GM21528 (cell line): ENCODE measurements at regions not wholly inside any gene's neighbourhood (a gene's known extent, or its start where the extent isn't known, plus 50 kb on each side); places are given as distances from the start of the nearest gene placed in this dataset.

Experiments used
- ATAC-seq: cut with Tn5 transposase; IDR thresholded peaks from one replicate; pipeline ENCODE4 v1.9.1; 2021; ENCODE audit warnings: mild to moderate bottlenecking, moderate library complexity; ENCODE audit not compliant: unreplicated experiment, low FRiP score

DNA sequence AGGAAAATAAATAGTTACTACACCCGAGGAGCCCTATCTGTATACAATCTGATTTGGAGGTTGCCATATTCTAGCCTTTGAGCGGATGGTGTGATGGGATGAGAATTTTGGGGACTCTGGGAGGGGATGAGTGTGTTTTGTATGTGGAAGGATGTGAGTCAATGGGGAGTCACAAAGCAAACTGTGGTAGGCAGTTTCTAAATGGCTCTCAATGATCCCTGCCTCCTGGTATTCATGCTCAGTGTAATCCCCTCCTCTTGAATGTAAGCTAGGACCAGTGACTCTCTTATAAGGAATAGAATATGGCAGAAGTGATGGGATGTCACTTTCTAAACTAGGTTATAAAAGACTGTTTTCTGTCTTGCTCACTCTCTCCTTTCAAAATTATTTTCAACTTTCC, 205.7 kb upstream of the RIOK2 start:
- no peak for ATAC-seq

- no peak for ATAC-seq
These were observed 217.5 kb upstream of the RIOK2 start for GRCh38 chr5:97400537-97400936.

DNA sequence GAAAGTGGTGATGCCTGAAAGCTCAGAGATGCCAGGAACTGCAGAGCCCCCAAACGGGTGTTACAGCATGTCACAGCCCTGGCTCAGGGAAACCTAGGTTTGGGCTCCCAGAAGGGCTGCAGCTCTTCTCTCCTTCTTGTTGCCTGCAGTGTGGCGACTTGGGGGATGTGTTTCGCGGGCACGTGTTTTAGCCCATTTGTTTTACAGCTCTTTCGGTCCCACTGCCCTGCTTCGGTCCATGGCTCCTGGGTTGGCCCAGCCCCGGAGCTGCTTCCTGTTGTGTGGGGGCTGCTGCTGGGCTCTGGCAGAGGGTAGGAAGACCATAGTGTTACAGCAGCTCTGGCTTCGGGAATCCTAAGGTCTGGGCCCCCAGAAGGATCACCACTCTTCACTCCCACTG, 222.9 kb upstream of the RIOK2 start:
- ATAC-seq: no peak

DNA sequence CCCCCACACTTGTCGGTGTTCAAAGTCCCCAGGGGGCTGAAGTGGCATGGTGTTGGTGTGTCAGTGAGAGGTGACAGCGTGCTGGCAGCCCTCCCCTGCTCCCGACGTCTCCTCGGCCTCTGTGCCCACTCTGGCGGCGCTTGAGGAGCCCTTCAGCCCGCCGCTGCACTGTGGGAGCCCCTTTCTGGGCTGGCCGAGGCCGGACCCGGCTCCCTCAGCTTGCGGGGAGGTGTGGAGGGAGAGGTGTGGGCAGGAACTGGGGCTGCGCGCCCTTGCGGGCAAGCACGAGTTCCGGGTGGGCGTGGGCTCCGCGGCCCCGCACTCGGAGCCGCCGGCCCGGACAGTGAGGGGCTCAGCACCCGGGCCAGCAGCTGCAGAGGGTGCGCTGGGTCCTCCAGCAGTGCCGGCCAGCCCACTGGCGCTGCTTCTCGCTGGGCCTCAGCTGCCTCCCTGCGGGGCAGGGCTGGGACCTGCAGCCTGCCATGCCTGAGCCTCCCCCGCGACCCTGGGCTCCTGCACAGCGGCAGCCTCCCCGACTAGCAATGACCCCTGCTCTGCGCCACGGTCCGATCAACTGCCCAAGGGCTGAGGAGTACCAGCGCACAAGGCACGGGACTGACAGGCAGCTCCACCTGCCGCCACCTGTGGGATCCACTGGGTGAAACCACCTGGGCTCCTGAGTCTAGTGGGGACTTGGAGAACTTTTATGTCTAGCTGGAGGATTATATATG, 224.1 kb upstream of the RIOK2 start:
- no peak for ATAC-seq

DNA sequence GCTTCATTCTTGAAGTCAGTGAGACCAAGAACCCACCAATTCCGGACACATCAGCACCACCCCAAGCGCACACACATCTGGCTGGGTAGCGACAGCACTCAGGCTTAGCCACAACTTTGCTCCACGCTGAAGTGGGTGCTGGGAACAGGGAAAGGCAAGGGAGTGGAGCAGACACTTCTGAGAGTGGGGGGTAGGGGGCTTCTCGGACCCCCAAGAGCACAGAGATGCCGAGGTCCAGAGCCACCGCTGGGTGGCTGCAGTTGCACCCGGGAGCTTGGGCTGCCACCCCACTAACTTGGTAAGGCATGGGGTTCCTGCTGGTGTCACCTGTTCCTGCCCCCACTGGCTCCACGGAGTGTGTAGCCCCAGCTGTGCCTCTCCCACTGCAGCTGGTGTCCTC, 225.3 kb upstream of the RIOK2 start:
- ATAC-seq: no peak

DNA sequence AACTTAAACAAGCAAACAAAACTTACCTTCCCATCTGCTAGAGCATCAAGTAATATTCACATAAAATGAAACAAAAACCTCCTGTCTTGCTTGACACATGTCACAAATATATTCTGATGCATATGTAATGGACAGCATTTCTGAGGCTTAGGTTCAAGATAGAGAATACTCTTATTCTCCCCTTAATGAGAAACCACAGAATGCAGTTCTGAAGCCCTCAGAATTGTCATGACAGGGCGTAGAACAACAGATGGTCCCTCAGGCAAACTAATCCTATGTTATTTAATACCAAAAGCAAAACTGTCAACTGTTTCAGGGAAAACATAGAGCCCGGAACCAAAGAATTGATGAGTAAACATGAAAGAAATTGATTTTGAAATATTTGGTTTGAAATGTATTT, 229.9 kb upstream of the RIOK2 start:
- ATAC-seq: no peak

GRCh38 chr5:97417986-97418385, 234.9 kb upstream of the RIOK2 start:
- peak; percentile 27 for ATAC-seq

- ATAC-seq: peak; percentile 77
These were observed 235.4 kb upstream of the RIOK2 start for GRCh38 chr5:97418462-97418861.

GRCh38 chr5:97420646-97421045, 237.6 kb upstream of the RIOK2 start:
- no peak for ATAC-seq

GRCh38 chr5:97422678-97423077, 239.6 kb upstream of the RIOK2 start:
- ATAC-seq: no peak

GRCh38 chr5:97425511-97425910, 242.5 kb upstream of the RIOK2 start:
- ATAC-seq: no peak

- no peak for ATAC-seq
These were observed 244.2 kb upstream of the RIOK2 start for GRCh38 chr5:97427235-97427634.

DNA sequence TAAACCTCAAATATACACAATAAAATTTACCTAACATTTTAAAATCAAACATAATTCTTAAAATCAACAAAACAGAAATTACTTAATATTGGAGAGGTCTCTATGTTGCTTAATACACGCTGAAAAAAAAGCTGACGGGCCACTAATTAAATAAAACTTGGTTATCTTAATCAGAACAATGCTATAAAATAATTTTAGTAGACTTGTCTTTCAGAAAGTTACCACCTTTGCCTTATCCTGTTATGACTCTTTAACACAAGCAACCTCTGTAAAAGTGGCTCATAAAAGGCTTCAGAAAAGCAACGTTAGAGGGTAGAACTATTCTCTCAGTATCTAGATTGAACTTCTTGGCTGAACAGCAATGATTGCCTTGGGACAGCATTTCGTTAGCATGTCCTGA, 251.0 kb upstream of the RIOK2 start:
- no peak for ATAC-seq

DNA sequence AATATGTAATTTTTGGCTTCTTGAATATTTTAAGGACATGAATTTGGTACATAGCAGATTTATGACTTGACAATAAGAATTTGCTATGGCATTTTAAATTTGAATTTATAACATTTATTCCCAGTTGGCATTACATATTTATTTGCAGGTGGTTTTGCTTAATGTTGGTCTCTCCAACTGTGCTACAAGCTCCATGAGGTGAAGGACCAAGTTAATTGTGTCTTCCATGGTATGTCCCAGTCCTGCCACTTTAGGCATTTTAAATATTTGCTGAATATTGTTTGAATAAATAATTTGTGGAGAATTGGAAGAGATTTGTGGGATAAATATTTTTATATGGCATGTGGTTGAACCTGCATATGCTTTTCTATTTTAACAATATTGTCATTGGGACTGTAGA, 253.4 kb upstream of the RIOK2 start:
- no peak for ATAC-seq

GRCh38 chr5:97443740-97444139, 260.7 kb upstream of the RIOK2 start:
- ATAC-seq: no peak

DNA sequence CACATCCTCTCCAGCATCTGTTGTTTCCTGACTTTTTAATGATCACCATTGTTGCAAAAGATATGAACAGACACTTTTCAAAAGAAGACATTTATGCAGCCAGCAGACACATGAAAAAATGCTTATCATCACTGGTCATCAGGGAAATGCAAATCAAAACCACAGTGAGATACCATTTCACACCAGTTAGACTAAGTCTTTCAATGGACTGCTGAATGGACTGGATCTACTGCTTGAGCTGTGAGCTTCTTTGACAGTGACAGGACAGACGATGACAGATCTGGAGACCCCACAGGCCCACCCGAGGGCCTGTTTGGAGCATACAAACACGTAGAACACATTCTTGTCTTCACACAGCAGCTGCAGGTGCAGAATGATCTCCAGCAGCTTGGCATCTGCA, 266.1 kb upstream of the RIOK2 start:
- no peak for ATAC-seq

DNA sequence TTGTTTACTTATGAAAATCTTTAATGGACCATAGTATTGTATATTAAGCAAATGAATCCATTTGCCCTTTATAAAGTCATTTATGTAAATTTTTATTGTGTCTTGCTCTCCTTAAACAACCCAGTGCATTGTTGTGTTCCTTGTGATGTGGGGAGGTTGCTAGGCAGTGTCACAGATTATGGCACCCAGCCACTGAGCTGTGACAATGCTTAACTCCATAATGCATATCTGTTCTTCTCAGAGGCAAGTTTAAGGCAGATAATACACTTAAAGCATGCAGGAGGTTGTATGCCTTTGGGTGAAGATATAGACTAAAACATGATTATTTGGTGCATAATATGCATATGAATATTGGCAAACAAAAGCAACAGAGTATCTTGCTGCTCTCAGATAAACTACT, 269.6 kb upstream of the RIOK2 start:
- ATAC-seq: no peak

DNA sequence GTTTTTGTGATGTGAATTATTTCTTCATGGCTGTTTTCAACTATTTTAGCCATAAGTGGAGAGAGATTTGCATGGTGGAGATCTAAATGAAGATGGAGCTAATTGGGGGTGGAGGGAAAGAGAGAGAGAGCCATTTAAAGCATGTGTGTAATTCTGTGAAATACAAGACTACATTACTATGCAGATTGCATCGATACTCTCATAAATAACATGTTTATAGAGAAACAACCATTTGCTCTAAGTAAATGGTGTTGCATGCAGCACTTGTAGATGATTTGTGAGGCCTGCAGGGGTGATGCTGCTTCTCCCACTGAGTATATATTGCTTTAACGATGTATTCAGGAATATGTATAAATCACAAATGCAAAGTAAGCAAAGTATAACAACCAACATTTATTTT, 270.2 kb upstream of the RIOK2 start:
- no peak for ATAC-seq

DNA sequence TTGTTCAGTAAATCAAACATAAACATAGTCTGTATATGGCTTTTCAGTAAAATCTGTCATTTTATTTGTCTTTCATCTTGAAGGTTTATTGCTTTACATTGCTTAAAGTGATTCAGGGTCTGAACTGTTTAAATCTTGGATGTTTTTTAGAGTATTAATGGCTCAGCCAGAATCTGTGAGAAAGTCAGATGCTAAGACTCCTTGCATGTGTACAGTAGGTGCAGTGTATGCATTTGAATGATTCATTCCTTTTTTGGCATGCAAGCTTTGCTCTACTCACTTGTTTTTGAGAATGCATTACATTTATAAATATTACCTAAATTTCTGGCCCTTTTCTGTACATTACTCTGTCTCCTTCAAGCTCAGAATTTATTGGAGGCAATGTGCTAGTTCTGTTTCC, 271.0 kb upstream of the RIOK2 start:
- no peak for ATAC-seq

GRCh38 chr5:97455996-97456395, 272.9 kb upstream of the RIOK2 start:
- no peak for ATAC-seq

- ATAC-seq: peak; percentile 91
These were observed 275.8 kb upstream of the RIOK2 start for GRCh38 chr5:97458851-97459250.

DNA sequence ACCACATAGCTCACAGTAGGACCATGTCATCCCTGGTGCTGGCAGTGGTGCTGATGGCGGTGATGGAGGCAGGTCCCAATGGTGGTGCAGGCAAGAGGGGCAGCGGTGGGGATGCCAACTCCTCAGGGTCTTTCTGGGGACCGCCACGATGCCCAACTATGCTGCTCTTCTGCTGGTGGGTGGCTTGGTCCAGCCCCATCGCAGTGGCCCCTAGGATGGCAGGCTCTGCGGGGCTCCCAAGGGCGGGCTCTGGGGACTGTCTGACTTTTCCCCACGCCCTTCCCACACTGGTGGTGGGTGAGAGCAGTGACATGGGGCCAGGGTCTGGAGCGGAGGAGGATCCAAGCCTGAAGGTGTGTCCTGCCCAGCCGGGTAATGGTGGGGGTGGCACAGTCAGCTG, 288.9 kb upstream of the RIOK2 start:
- no peak for ATAC-seq

DNA sequence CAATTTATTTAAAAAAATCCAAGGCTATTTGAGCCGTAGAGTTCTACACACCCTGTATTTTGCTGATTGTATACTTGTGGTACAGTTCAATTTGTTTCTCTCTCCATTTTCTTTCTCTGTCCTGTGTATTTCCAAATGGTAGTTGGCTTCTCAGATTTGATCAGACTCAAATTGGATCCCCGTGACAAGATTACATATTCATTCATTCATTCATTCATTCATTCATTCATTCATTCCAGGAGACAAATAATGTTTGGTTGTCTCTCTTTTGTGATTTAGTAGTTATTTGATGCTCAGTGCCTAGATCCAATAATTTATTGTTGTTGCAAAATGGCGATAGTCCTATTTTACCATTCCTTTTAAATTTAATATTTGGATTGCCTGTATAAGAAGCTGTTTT, 292.8 kb upstream of the RIOK2 start:
- ATAC-seq: no peak
